CD14-positive monocyte (primary cell): ENCODE measurements at regions not wholly inside any gene's neighbourhood (a gene's known extent, or its start where the extent isn't known, plus 50 kb on each side); places are given as distances from the start of the nearest gene placed in this dataset.

Experiments
- DNase-seq, 3 donors: peaks; one replicate each; pipeline ENCODE4 v3.0.0-alpha.2; 2011 to 2022
- H2AFZ ChIP-seq: 2 replicates; pipeline ENCODE4 v1.6.0; 2012; ENCODE audit warnings: mild to moderate bottlenecking, low read depth, low read length, inconsistent platforms; ENCODE audit not compliant: insufficient read depth, poor library complexity, severe bottlenecking
- H3K27ac ChIP-seq, 2 donors: 1 replicate in 1 of 2; 2 replicates in 1 of 2; pipeline ENCODE4 v1.5.1; 2012 to 2013; ENCODE audit warnings: low read length in 2 of 2, control low read depth in 1 of 2, inconsistent platforms in 1 of 2, low read depth in 1 of 2, mild to moderate bottlenecking in 1 of 2
- H3K27me3 ChIP-seq, 2 donors: one replicate each; pipeline versions ENCODE4 v1.6.0 to v1.6.1; 2011 to 2013; ENCODE audit warnings: low read length in 2 of 2; ENCODE audit not compliant: control insufficient read depth in 2 of 2, insufficient read depth in 2 of 2
- H3K36me3 ChIP-seq, 2 donors: replicated peaks in 1 of 2; 1 replicate in 1 of 2; 2 replicates in 1 of 2; pipeline versions ENCODE4 v1.5.1 to v1.6.1; 2012 to 2013; ENCODE audit warnings: low read length in 2 of 2, control low read depth in 1 of 2, inconsistent platforms in 1 of 2, mild to moderate bottlenecking in 1 of 2; ENCODE audit not compliant: insufficient read depth in 2 of 2, control insufficient read depth in 1 of 2
- H3K4me1 ChIP-seq, 2 donors: 1 replicate in 1 of 2; 2 replicates in 1 of 2; pipeline versions ENCODE4 v1.5.1 to v1.6.1; 2012 to 2013; ENCODE audit warnings: low read length in 2 of 2, control low read depth in 1 of 2, inconsistent platforms in 1 of 2, mild to moderate bottlenecking in 1 of 2, moderate library complexity in 1 of 2; ENCODE audit not compliant: insufficient read depth in 2 of 2, control insufficient read depth in 1 of 2
- H3K4me2 ChIP-seq: replicated peaks from 2 replicates; pipeline ENCODE3; 2012; ENCODE audit warnings: low read length, moderate library complexity, mild to moderate bottlenecking; ENCODE audit not compliant: poor library complexity, severe bottlenecking; ENCODE audit errors: extremely low read depth
- H3K4me3 ChIP-seq, 3 experiments: fragments of 200-600 bp in 1 of 3; sonication (generic) in 1 of 3; replicated peaks in 1 of 3; 1 replicate in 2 of 3; 2 replicates in 1 of 3; pipeline ENCODE4 v1.5.1; 2011 to 2013; ENCODE audit warnings: low read length in 3 of 3, mild to moderate bottlenecking in 3 of 3, control low read depth in 2 of 3, low read depth in 2 of 3, inconsistent platforms in 1 of 3, moderate library complexity in 1 of 3
- H3K79me2 ChIP-seq: 2 replicates; pipeline ENCODE4 v1.6.0; 2012; ENCODE audit warnings: mild to moderate bottlenecking, control low read depth, inconsistent platforms, low read length, moderate library complexity; ENCODE audit not compliant: insufficient read depth
- H3K9ac ChIP-seq: 2 replicates; pipeline ENCODE4 v1.6.0; 2017; ENCODE audit warnings: low read length, mild to moderate bottlenecking; ENCODE audit not compliant: insufficient read depth, poor library complexity, severe bottlenecking
- H3K9me3 ChIP-seq, 2 donors: replicated peaks in 1 of 2; 1 replicate in 1 of 2; 2 replicates in 1 of 2; pipeline versions ENCODE4 v1.5.1 to v1.6.1; 2012 to 2013; ENCODE audit warnings: low read length in 2 of 2, control low read depth in 1 of 2; ENCODE audit not compliant: control insufficient read depth in 1 of 2, insufficient read depth in 1 of 2
- H4K20me1 ChIP-seq: 2 replicates; pipeline ENCODE4 v1.6.0; 2012; ENCODE audit warnings: mild to moderate bottlenecking, low read length, control low read depth, moderate library complexity; ENCODE audit not compliant: insufficient read depth
- H3K27ac Mint-ChIP-seq, 7 donors: one replicate each; pipeline ENCODE4 v1.8.0; 2020; ENCODE audit warnings: mild to moderate bottlenecking in 7 of 7, mixed read lengths in 7 of 7, moderate library complexity in 6 of 7, inconsistent platforms in 2 of 7
- H3K27me3 Mint-ChIP-seq, 3 donors: one replicate each; pipeline ENCODE4 v1.8.0; 2021 to 2022; ENCODE audit warnings: low read depth in 3 of 3, mild to moderate bottlenecking in 3 of 3, mixed read lengths in 3 of 3, moderate library complexity in 3 of 3, inconsistent platforms in 1 of 3
- H3K36me3 Mint-ChIP-seq, 2 donors: one replicate each; pipeline ENCODE4 v1.8.0; 2020; ENCODE audit warnings: mixed read lengths in 2 of 2, inconsistent platforms in 1 of 2, mild to moderate bottlenecking in 1 of 2
- H3K4me1 Mint-ChIP-seq: one replicate; pipeline ENCODE4 v1.8.0; 2020; ENCODE audit warnings: mild to moderate bottlenecking, mixed read lengths
- H3K4me3 Mint-ChIP-seq, 2 donors: one replicate each; pipeline ENCODE4 v1.8.0; 2020; ENCODE audit warnings: mild to moderate bottlenecking in 2 of 2, mixed read lengths in 2 of 2, moderate library complexity in 1 of 2
- H3K9me3 Mint-ChIP-seq, 7 donors: one replicate each; pipeline ENCODE4 v1.8.0; 2020 to 2022; ENCODE audit warnings: mixed read lengths in 7 of 7, mild to moderate bottlenecking in 6 of 7, moderate library complexity in 6 of 7, inconsistent platforms in 2 of 7
- WGBS: methylation state at CpG from one replicate; pipeline ENCODE4 v1.1.5; 2013; ENCODE audit warnings: missing lambda C conversion rate; ENCODE audit not compliant: insufficient coverage; 5-methylcytosine and 5-hydroxymethylcytosine counted together
- intact Hi-C, 2 donors: fragments of 100-400 bp; cut with micrococcal nuclease; formaldehyde crosslinking; loops; one replicate each; pipeline versions ENCODE4 v1.15.0 to v1.15.1; 2023
- TF ChIP-seq, protein P1 (sequence below): fragments of 200-600 bp; IDR thresholded peaks from one replicate; pipeline ENCODE4 v1.8.0; 2022; ENCODE audit warnings: antibody characterized with exemption, mild to moderate bottlenecking

- no peaks in the 10 kb centered on the region for H3K36me3 Mint-ChIP-seq
- no peak overlapping the region for H3K4me3 ChIP-seq
- no peak overlapping the region for H3K4me3 Mint-ChIP-seq
- no peak overlapping the region for H2AFZ ChIP-seq
- no peak overlapping the region for H3K27ac Mint-ChIP-seq
- no peaks in the 10 kb centered on the region for H3K9me3 ChIP-seq
- DNase-seq: no peak
- intact Hi-C loops: no loop called here
- H3K27me3 Mint-ChIP-seq: peaks cover 0 to 2% (median 2%) of the 10 kb centered on the region in 3 donors
- no peaks in the 10 kb centered on the region for H3K36me3 ChIP-seq
- H3K9ac ChIP-seq: no peak overlapping the region
- H3K4me1 ChIP-seq: no peaks in the 10 kb centered on the region
- H3K4me1 Mint-ChIP-seq: peaks cover 7% of the 10 kb centered on the region
- WGBS: no CpG with 5 or more reads among the region's 7 CpGs
- no peaks in the 10 kb centered on the region for H4K20me1 ChIP-seq
- H3K79me2 ChIP-seq: no peaks in the 10 kb centered on the region
- no peaks in the 10 kb centered on the region for H3K27me3 ChIP-seq
- TF ChIP-seq, protein P1, sequence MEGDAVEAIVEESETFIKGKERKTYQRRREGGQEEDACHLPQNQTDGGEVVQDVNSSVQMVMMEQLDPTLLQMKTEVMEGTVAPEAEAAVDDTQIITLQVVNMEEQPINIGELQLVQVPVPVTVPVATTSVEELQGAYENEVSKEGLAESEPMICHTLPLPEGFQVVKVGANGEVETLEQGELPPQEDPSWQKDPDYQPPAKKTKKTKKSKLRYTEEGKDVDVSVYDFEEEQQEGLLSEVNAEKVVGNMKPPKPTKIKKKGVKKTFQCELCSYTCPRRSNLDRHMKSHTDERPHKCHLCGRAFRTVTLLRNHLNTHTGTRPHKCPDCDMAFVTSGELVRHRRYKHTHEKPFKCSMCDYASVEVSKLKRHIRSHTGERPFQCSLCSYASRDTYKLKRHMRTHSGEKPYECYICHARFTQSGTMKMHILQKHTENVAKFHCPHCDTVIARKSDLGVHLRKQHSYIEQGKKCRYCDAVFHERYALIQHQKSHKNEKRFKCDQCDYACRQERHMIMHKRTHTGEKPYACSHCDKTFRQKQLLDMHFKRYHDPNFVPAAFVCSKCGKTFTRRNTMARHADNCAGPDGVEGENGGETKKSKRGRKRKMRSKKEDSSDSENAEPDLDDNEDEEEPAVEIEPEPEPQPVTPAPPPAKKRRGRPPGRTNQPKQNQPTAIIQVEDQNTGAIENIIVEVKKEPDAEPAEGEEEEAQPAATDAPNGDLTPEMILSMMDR: no peak
- H3K4me2 ChIP-seq: no peak overlapping the region
- no peak overlapping the region for H3K27ac ChIP-seq
- peaks cover 0 to 3% (median 0%) of the 10 kb centered on the region in 7 donors for H3K9me3 Mint-ChIP-seq
Observed at GRCh38 chr13:91112201-91112923, 235.1 kb upstream of the MIR17HG start.

GRCh38 chr13:91112924-91113277 is 234.6 kb upstream of the MIR17HG start:
- H3K4me1 ChIP-seq: no peaks in the 10 kb centered on the region
- no peaks in the 10 kb centered on the region for H3K79me2 ChIP-seq
- H3K4me3 Mint-ChIP-seq: no peak overlapping the region
- H3K9ac ChIP-seq: no peak overlapping the region
- H3K27ac ChIP-seq: no peak overlapping the region
- H3K9me3 Mint-ChIP-seq: peaks cover 0 to 3% (median 0%) of the 10 kb centered on the region in 7 donors
- H3K36me3 ChIP-seq: no peaks in the 10 kb centered on the region
- no peaks in the 10 kb centered on the region for H3K36me3 Mint-ChIP-seq
- H3K9me3 ChIP-seq: no peaks in the 10 kb centered on the region
- no peak overlapping the region for H3K4me3 ChIP-seq
- H3K27ac Mint-ChIP-seq: no peak overlapping the region
- no peaks in the 10 kb centered on the region for H4K20me1 ChIP-seq
- TF ChIP-seq, protein P1: no peak
- peaks cover 0 to 2% (median 2%) of the 10 kb centered on the region in 3 donors for H3K27me3 Mint-ChIP-seq
- H3K27me3 ChIP-seq: no peaks in the 10 kb centered on the region
- 67% methylated on average over 1 of the region's 1 CpG for WGBS
- H3K4me2 ChIP-seq: no peak overlapping the region
- H2AFZ ChIP-seq: no peak overlapping the region
- DNase-seq: no peak
- H3K4me1 Mint-ChIP-seq: peaks cover 7% of the 10 kb centered on the region
- intact Hi-C loops: no loop called here
